Activated B cell treated with CpG ODN at 0.5 μM for 24 hours (primary cell): ENCODE measurements at regions not wholly inside any gene's neighbourhood (a gene's known extent, or its start where the extent isn't known, plus 50 kb on each side); places are given as distances from the start of the nearest gene placed in this dataset.

Experiments used
- ATAC-seq: fragments of 200-7000 bp; cut with Tn5 transposase; one replicate; pipeline ENCODE4 v1.10.0; 2021; ENCODE audit warnings: low read depth, mild to moderate bottlenecking, moderate library complexity
- CTCF ChIA-PET: fragments of 350-600 bp; sonication (Branson Sonifier 250); formaldehyde crosslinking; loops from one replicate; lab custom pipeline; 2021; ENCODE audit warnings: antibody characterized with exemption; lab: Charles Lee
- POLR2A ChIA-PET: fragments of 350-600 bp; sonication (Branson Sonifier 250); formaldehyde crosslinking; loops from one replicate; lab custom pipeline; 2021; ENCODE audit warnings: antibody characterized with exemption; lab: Charles Lee
- DNase-seq: peaks from one replicate; pipeline ENCODE4 v3.0.0; 2022
- H3K27ac Mint-ChIP-seq: one replicate; pipeline ENCODE4 v1.8.0; 2020; ENCODE audit warnings: mixed read lengths
- H3K27me3 Mint-ChIP-seq: one replicate; pipeline ENCODE4 v1.8.0; 2021; ENCODE audit warnings: mixed read lengths
- H3K36me3 Mint-ChIP-seq: one replicate; pipeline ENCODE4 v1.8.0; 2021; ENCODE audit warnings: low read depth, mixed read lengths
- H3K4me1 Mint-ChIP-seq: one replicate; pipeline ENCODE4 v1.8.0; 2021; ENCODE audit warnings: mixed read lengths
- H3K4me3 Mint-ChIP-seq: one replicate; pipeline ENCODE4 v1.8.0; 2020; ENCODE audit warnings: mild to moderate bottlenecking, mixed read lengths
- H3K9me3 Mint-ChIP-seq: one replicate; pipeline ENCODE4 v1.8.0; 2020; ENCODE audit warnings: mixed read lengths
- intact Hi-C: fragments of 100-400 bp; cut with micrococcal nuclease; formaldehyde crosslinking; loops from one replicate; pipeline ENCODE4 v1.15.1; 2024
- TF ChIP-seq, protein P1 (sequence below): fragments of 200-600 bp; IDR thresholded peaks from one replicate; pipeline ENCODE4 v1.8.0; 2022; ENCODE audit warnings: antibody characterized with exemption, mild to moderate bottlenecking

DNA sequence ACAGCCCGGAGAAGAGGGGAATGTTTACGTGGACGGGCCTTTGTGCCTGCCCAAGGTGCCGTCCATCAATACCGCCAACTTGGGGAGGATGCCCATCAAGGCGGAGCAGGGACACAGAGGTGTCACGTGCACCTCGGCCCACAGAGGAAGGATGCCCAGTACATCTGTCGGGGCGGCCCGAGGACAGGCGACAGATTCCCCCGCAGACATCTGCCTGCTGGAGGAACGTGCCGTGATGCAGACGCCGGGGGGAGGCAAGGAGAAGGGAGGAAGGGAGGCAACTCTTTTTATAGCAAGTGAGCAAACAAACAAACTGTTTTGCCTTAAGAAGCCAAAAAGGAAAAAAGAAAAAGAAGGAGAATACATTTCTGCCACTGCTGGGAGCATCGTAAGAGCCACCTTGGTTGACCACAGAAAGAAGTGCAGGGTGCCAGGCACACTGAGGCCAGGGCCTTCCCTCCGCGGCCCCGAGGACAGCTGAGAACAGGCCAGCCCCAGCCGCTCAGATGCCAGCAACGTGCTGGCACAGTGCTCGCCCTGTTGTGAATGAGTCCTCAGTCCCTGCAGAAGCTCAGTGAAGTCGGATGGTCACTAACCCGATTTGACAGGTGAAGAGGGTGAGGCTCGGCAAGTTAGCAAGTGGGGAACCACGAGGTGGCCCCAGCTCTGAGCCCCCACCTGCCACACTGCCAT lies 146.4 kb downstream of the RBFOX3 start:
- DNase-seq: no peak
- Mint-ChIP-seq H3K4me1 (no peaks in the 10 kb centered on the region), H3K9me3 (no peaks in the 10 kb centered on the region), H3K36me3 (no peaks in the 10 kb centered on the region), H3K4me3 (no peak overlapping the region), H3K27ac (no peak overlapping the region), H3K27me3 (peaks cover 12% of the 10 kb centered on the region)
- TF ChIP-seq, protein P1, sequence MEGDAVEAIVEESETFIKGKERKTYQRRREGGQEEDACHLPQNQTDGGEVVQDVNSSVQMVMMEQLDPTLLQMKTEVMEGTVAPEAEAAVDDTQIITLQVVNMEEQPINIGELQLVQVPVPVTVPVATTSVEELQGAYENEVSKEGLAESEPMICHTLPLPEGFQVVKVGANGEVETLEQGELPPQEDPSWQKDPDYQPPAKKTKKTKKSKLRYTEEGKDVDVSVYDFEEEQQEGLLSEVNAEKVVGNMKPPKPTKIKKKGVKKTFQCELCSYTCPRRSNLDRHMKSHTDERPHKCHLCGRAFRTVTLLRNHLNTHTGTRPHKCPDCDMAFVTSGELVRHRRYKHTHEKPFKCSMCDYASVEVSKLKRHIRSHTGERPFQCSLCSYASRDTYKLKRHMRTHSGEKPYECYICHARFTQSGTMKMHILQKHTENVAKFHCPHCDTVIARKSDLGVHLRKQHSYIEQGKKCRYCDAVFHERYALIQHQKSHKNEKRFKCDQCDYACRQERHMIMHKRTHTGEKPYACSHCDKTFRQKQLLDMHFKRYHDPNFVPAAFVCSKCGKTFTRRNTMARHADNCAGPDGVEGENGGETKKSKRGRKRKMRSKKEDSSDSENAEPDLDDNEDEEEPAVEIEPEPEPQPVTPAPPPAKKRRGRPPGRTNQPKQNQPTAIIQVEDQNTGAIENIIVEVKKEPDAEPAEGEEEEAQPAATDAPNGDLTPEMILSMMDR: no peak
- CTCF ChIA-PET: no interaction called here
- POLR2A ChIA-PET: no interaction called here
- intact Hi-C loops: no loop called here
- no peak for ATAC-seq

DNA sequence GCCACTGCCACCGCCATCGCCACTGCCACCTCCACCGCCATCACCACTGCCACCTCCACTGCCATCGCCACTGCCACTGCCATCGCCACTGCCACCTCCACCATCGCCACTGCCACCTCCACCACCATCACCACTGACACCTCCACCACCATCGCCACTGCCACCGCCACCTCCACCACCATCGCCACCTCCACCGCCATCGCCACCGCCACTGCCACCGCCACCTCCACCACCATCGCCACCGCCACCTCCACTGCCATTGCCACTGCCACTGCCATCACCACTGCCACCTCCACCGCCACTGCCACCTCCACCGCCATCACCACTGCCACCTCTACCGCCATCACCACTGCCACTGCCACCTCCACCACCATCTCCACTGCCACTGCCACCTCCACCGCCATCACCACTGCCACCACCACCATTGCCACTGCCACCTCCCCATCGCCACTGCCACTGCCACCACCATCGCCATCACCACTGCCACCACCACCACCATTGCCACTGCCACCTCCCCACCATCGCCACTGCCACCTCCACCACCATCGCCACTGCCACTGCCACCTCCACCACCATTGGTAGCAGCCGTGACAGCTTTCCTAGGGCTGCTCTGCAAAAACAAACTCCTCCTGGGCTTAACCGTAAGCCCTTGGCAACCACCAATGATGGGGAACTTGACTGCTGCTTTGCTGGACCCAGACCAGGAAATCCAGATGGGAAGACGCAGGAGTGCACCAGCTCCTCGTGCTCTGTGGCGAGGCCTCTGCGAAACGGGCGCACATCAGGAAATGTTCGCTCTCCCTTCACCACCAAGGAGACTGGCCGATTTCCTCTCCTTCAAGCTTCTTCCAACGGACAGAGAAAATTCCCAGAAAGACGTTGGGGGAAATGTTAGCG lies 147.2 kb downstream of the RBFOX3 start:
- no peak overlapping the region for H3K4me3 Mint-ChIP-seq
- ATAC-seq: no peak
- POLR2A ChIA-PET: no interaction called here
- TF ChIP-seq, protein P1: no peak
- no peaks in the 10 kb centered on the region for H3K36me3 Mint-ChIP-seq
- DNase-seq: no peak
- CTCF ChIA-PET: no interaction called here
- H3K4me1 Mint-ChIP-seq: no peaks in the 10 kb centered on the region
- peaks cover 12% of the 10 kb centered on the region for H3K27me3 Mint-ChIP-seq
- no peaks in the 10 kb centered on the region for H3K9me3 Mint-ChIP-seq
- intact Hi-C loops: no loop called here
- H3K27ac Mint-ChIP-seq: no peak overlapping the region

DNA sequence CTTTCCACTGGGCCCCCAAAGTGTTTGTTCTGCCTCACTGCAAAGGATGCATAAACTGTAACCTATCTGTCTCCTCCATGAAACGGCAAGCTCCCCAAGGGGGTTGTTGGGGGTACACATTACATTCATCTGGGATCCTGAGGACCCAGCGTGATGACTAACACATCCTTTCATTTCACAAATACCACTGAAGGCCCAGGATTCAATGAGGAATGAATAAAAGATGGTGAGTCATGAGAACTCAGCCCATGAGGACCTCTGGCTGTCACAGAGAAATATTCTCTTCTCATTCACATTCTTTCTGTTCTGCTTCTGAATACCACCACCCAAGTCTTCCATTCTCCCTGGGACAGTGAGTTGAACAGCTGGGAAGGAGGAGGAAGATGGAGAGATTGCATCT lies 149.8 kb downstream of the RBFOX3 start:
- ChIA-PET POLR2A (no interaction called here), CTCF (no interaction called here)
- Mint-ChIP-seq H3K36me3 (no peaks in the 10 kb centered on the region), H3K4me1 (no peaks in the 10 kb centered on the region), H3K4me3 (no peak overlapping the region), H3K9me3 (no peaks in the 10 kb centered on the region), H3K27ac (no peak overlapping the region), H3K27me3 (peaks cover 12% of the 10 kb centered on the region)
- DNase-seq: no peak
- intact Hi-C loops: no loop called here
- ATAC-seq: no peak
- TF ChIP-seq, protein P1: no peak

GRCh38 chr17:79459846-79460245 lies 151.0 kb downstream of the RBFOX3 start:
- peaks cover 14% of the 10 kb centered on the region for H3K27me3 Mint-ChIP-seq
- ChIA-PET POLR2A (no interaction called here), CTCF (no interaction called here)
- no peaks in the 10 kb centered on the region for H3K36me3 Mint-ChIP-seq
- DNase-seq (no peak), ATAC-seq (no peak)
- no peak overlapping the region for H3K4me3 Mint-ChIP-seq
- TF ChIP-seq, protein P1: no peak
- H3K4me1 Mint-ChIP-seq: no peaks in the 10 kb centered on the region
- intact Hi-C loops: no loop called here
- no peaks in the 10 kb centered on the region for H3K9me3 Mint-ChIP-seq
- no peak overlapping the region for H3K27ac Mint-ChIP-seq

DNA sequence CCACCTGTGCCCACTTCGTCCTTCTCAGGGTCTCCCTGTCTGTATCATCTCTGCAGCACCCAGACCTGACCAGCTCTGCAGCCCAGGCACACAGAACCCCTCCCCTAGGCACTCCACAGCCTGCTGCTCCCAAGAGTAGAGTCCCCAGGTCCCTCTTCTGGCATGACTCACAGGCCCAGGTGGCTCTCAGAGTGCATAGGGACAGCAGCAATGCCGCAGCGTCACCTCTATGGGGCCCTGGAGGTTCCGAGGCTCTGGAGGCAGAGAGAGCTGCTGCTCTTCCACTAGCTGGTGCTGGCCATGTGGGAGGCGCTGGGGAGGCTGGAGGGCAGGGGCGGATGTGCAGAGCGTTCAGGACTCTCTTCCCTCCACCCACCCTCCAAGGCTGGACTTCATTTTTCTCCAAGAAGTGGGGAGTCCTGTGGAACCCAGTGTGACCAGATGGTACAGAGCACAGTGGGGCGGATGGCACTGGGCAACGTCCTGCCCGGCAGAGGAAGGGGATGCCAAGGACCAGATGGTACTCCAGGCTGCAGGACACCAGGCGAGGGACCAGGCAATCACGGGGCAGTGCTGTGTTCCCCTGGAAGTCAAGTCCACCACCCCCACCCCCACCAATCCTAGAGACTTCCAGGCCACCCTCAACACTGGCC lies 151.7 kb downstream of the RBFOX3 start:
- H3K36me3 Mint-ChIP-seq: no peaks in the 10 kb centered on the region
- no peak overlapping the region for H3K27ac Mint-ChIP-seq
- no peak overlapping the region for H3K4me3 Mint-ChIP-seq
- no peak for DNase-seq
- intact Hi-C loops: no loop called here
- no peaks in the 10 kb centered on the region for H3K4me1 Mint-ChIP-seq
- ChIA-PET CTCF (no interaction called here), POLR2A (no interaction called here)
- TF ChIP-seq, protein P1: no peak
- H3K27me3 Mint-ChIP-seq: peaks cover 14% of the 10 kb centered on the region
- H3K9me3 Mint-ChIP-seq: no peaks in the 10 kb centered on the region
- no peak for ATAC-seq
